Heart left ventricle (tissue), 16 donors: ENCODE measurements at regions not wholly inside any gene's neighbourhood (a gene's known extent, or its start where the extent isn't known, plus 50 kb on each side); places are given as distances from the start of the nearest gene placed in this dataset.

Experiments
- ATAC-seq, 4 donors: fragments of 200-7000 bp; cut with Tn5 transposase; one replicate each; pipeline ENCODE4 v1.9.1; 2020 to 2022; ENCODE audit warnings: moderate library complexity in 4 of 4, mild to moderate bottlenecking in 3 of 4, moderate number of reproducible peaks in 1 of 4
- DNase-seq, 5 donors: peaks; one replicate each; pipeline ENCODE4 v3.0.0-alpha.2; 2020
- H3K27ac ChIP-seq, 12 donors: fragments of 200-600 bp; sonication (generic) in 4 of 12; one replicate each; pipeline versions ENCODE4 v1.5.0 to v1.8.0; 2016 to 2022; ENCODE audit warnings: mild to moderate bottlenecking in 2 of 12
- H3K27me3 ChIP-seq, 9 donors: fragments of 200-600 bp; sonication (generic) in 2 of 9; one replicate each; pipeline versions ENCODE4 v1.5.1 to v1.8.0; 2016 to 2022; ENCODE audit warnings: mild to moderate bottlenecking in 3 of 9
- H3K36me3 ChIP-seq, 9 donors: fragments of 200-600 bp; sonication (generic) in 2 of 9; one replicate each; pipeline versions ENCODE4 v1.5.0 to v1.8.0; 2018 to 2022; ENCODE audit warnings: mild to moderate bottlenecking in 2 of 9
- H3K4me1 ChIP-seq, 12 donors: fragments of 200-600 bp; sonication (generic) in 4 of 12; one replicate each; pipeline versions ENCODE4 v1.5.0 to v1.8.0; 2016 to 2022; ENCODE audit warnings: mild to moderate bottlenecking in 3 of 12
- H3K4me3 ChIP-seq, 12 donors: fragments of 200-600 bp; sonication (generic) in 4 of 12; one replicate each; pipeline versions ENCODE4 v1.5.0 to v1.8.0; 2017 to 2022; ENCODE audit warnings: mild to moderate bottlenecking in 9 of 12, moderate library complexity in 4 of 12
- H3K9me3 ChIP-seq, 12 donors: fragments of 200-600 bp; sonication (generic) in 4 of 12; one replicate each; pipeline versions ENCODE4 v1.5.0 to v1.8.0; 2016 to 2022; ENCODE audit warnings: mild to moderate bottlenecking in 1 of 12
- POLR2A ChIP-seq, 2 donors: fragments of 450-650 bp; IDR thresholded peaks; one replicate each; pipeline ENCODE4 v1.6.1; 2017; ENCODE audit warnings: antibody characterized with exemption in 2 of 2, mild to moderate bottlenecking in 2 of 2, moderate library complexity in 2 of 2
- WGBS, 4 donors: extraction: QIAGEN DNeasy Blood & Tissue Kit in 2 of 4; methylation state at CpG; one replicate each; pipeline versions ENCODE4 v1.1.5 to v1.1.7; 2013 to 2018; 5-methylcytosine and 5-hydroxymethylcytosine counted together
- intact Hi-C, 10 donors: fragments of 100-400 bp; cut with DNase I; formaldehyde crosslinking; loops; one replicate each; pipeline versions ENCODE4 v1.11.1 to v1.14.2; 2022
- TF ChIP-seq, protein P1 (sequence below), 12 donors: fragments of 200-600 bp; sonication (generic) in 4 of 12; IDR thresholded peaks; one replicate each; pipeline versions ENCODE4 v1.5.0 to v1.8.0; 2018 to 2022; ENCODE audit warnings: antibody characterized with exemption in 12 of 12, mild to moderate bottlenecking in 5 of 12
- donor health status: ischemic (EF 13 %, LVEDD 7.1; RV severe dilation, severe dysfunction).
- donor health status: healthy with polysubstance abuse.
- donor health status: DM: no; HTN: yes; CAD: no.
- donor health status: DM: no; HTN: no; CAD: no.
- donor health status: ischemic (EF 25% LVEDD 6.9; RV normal size, moderate dysfunction).
- donor health status: ischemic (EF 25% LVEDD 5.7; RV mildly dilated, moderate dysfunction).
- donor health status: healthy.
- donor health status: DM: yes; HTN: yes; CAD: no.
- donor health status: ischemic (EF 35%, LVEDD 5.7; RV mildly dilated, moderate dysfunction).
- donor health status: nonischemic (EF 11% LVEDD 7.7; RV severe dilation, severe dysfunction).
- donor health status: DM: yes; HTN: yes; CAD: no.
- donor health status: PGD.
- donor health status: ischemic (EF 29% LVEDD 5.4; RV normal size, mild dysfunction).
- donor health status: nonischemic (EF 23%, LVEDD 6.1; RV moderate dilation, normal function).

DNA sequence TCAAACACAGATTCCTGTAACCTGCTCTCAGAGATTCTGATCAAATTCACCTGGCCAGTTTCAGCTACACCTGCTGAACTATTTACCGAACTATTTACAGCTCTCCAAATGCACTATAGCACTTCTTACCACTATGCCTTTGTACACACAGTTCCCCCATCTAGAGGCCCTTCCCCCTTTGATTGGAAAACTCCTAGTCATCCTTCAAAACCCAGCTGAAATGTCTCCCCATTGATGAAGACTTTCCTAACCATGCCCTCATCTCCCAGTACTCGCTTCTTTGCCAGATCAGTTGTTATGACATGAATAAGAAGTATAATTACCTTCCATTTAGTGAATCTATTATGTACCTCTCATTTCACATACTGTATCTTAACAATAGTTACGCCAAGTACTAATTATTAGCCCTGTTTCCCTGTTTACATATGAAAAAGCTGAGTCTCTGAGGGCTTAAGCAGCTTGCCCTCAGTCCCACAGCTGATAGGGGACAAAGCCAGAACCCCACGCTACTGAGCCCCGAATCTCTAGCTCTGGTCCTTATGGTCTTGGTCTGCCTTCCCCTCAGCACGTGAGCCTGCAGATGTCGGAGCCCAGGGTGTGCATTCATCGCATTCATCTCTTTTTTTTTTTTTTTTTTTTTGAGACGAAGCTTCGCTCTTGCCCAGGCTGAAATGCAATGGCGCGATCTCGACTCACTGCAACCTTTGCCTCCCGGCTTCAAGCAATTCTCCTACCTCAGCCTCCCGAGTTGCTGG, 64.7 kb upstream of the ASAP2 start:
- H3K9me3 ChIP-seq, result no peaks in the 10 kb centered on the region
- H3K4me1 ChIP-seq, result peaks cover 0 to 17% (median 10%) of the 10 kb centered on the region in 12 donors
- intact Hi-C loops, result loop anchor here (1.0 to 10.0 kb wide), 15 partner anchors 50 to 330 kb away; partner anchors contain the start of genes CPSF3 (in 4 of the 10), ITGB1BP1 (in 4 of the 10), ASAP2 (in 3 of the 10) and IAH1 (in 1 of the 10)
- H3K27me3 ChIP-seq, result peaks cover 0 to 4% (median 0%) of the 10 kb centered on the region in 9 donors
- H3K27ac ChIP-seq, result peak overlapping the region in 2 of 12 donors; percentile 73 to 74
- H3K36me3 ChIP-seq, result no peaks in the 10 kb centered on the region
- WGBS, 4 donors, result 93 to 94% (median 93%) methylated on average over 15 of the region's 15 CpGs
- H3K4me3 ChIP-seq, result no peak overlapping the region
- TF ChIP-seq, protein P1, sequence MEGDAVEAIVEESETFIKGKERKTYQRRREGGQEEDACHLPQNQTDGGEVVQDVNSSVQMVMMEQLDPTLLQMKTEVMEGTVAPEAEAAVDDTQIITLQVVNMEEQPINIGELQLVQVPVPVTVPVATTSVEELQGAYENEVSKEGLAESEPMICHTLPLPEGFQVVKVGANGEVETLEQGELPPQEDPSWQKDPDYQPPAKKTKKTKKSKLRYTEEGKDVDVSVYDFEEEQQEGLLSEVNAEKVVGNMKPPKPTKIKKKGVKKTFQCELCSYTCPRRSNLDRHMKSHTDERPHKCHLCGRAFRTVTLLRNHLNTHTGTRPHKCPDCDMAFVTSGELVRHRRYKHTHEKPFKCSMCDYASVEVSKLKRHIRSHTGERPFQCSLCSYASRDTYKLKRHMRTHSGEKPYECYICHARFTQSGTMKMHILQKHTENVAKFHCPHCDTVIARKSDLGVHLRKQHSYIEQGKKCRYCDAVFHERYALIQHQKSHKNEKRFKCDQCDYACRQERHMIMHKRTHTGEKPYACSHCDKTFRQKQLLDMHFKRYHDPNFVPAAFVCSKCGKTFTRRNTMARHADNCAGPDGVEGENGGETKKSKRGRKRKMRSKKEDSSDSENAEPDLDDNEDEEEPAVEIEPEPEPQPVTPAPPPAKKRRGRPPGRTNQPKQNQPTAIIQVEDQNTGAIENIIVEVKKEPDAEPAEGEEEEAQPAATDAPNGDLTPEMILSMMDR (IDR thresholded peaks at IDR 0.05), result no peak
- no peak for TF ChIP-seq POLR2A (IDR thresholded peaks at IDR 0.05)
- no peak for DNase-seq
- ATAC-seq, result no peak

DNA sequence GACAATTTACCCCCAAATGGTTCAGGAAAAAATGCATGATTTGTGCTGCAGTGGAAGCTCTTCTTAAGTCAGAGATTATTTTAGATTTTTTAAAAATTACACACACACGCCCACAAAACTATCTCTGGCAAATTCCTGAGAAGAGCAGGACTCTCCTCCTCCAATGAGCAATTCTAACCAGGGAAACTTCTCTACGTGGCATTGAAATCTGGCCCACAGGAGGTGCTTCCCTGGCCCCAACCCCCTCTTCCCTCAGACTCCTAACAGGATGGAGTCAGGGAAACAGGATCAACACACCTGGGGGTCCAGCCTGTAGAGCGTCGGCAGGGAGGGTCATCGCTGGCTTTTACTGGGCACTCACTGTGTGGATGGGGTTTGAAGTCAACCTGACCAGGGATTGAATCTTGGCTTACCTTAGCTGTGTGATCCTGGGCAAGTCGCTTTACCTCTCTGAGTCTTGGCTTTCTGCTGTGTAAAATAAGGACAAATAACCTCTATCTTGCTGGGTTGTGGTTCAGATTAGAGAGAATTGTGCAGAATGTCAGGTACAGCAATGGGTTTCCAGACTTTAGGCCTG, 65.4 kb upstream of the ASAP2 start:
- Histone ChIP-seq H3K4me3 (no peak overlapping the region), H3K27ac (no peak overlapping the region), H3K27me3 (peaks cover 0 to 4% (median 0%) of the 10 kb centered on the region in 9 donors), H3K9me3 (no peaks in the 10 kb centered on the region), H3K36me3 (no peaks in the 10 kb centered on the region), H3K4me1 (peaks cover 0 to 17% (median 10%) of the 10 kb centered on the region in 12 donors)
- TF ChIP-seq, protein P1 (IDR thresholded peaks at IDR 0.05), result no peak
- no peak for TF ChIP-seq POLR2A (IDR thresholded peaks at IDR 0.05)
- intact Hi-C loops, result loop anchor here in 9 of 10 donors (2.0 to 10.0 kb wide), 11 partner anchors 51 to 331 kb away; partner anchors contain the start of genes ASAP2 (in 3 of the 9), CPSF3 (in 3 of the 9), ITGB1BP1 (in 3 of the 9) and IAH1 (in 1 of the 9)
- ATAC-seq (no peak), DNase-seq (no peak)
- 84 to 87% (median 86%) methylated on average over 6 of the region's 6 CpGs for WGBS, 4 donors

DNA sequence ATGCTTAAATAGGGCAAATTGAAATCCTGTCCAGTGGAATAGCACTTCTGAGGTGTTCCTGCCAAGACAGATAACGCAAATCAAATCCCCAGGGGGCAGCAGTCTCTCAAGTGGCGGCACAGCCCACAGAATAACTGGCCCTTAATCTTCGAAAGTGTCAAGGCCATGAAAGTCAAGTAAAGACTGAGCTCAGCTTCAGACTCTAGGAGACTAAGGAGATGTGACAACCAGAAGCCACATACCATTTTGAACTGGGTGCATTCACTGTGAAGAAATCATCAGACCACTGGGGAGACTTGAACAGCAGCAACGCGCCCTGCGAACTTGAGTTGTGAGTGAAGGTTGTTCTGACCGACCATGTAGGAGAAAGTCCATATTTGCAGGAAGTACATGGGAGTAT, 66.0 kb upstream of the ASAP2 start:
- DNase-seq (no peak), ATAC-seq (no peak)
- Histone ChIP-seq H3K9me3 (no peaks in the 10 kb centered on the region), H3K27me3 (peaks cover 0 to 4% (median 0%) of the 10 kb centered on the region in 9 donors), H3K36me3 (no peaks in the 10 kb centered on the region), H3K4me3 (no peak overlapping the region), H3K27ac (no peak overlapping the region), H3K4me1 (peaks cover 0 to 17% (median 10%) of the 10 kb centered on the region in 12 donors)
- WGBS, 4 donors, result 67 to 80% (median 74%) methylated on average over 7 of the region's 7 CpGs
- intact Hi-C loops, result loop anchor here in 9 of 10 donors (2.0 to 10.0 kb wide), 11 partner anchors 52 to 332 kb away; partner anchors contain the start of genes ASAP2 (in 3 of the 9), CPSF3 (in 3 of the 9), ITGB1BP1 (in 3 of the 9) and IAH1 (in 1 of the 9)
- no peak for TF ChIP-seq POLR2A (IDR thresholded peaks at IDR 0.05)
- TF ChIP-seq, protein P1 (IDR thresholded peaks at IDR 0.05), result no peak
